GM18951 (cell line): ENCODE measurements at regions not wholly inside any gene's neighbourhood (a gene's known extent, or its start where the extent isn't known, plus 50 kb on each side); places are given as distances from the start of the nearest gene placed in this dataset.

Experiments
- POLR2A ChIP-seq: IDR thresholded peaks from 4 replicates; pipeline ENCODE4 v1.6.1; 2011; ENCODE audit warnings: mild to moderate bottlenecking; ENCODE audit not compliant: insufficient read length, insufficient read depth; ENCODE audit errors: extremely low read depth
- in situ Hi-C: fragments of 300-500 bp; cut with MboI; formaldehyde crosslinking; loops from one replicate; pipeline ENCODE4 v1.12.0; 2022; ENCODE audit warnings: low sequenced_read_pairs, mixed read lengths, inconsistent platforms; ENCODE audit not compliant: unreplicated experiment

GRCh38 chr11:42074306-42074705 lies 614.9 kb upstream of the LRRC4C start:
- no peak for TF ChIP-seq POLR2A
- in situ Hi-C loops, result no loop called here

DNA sequence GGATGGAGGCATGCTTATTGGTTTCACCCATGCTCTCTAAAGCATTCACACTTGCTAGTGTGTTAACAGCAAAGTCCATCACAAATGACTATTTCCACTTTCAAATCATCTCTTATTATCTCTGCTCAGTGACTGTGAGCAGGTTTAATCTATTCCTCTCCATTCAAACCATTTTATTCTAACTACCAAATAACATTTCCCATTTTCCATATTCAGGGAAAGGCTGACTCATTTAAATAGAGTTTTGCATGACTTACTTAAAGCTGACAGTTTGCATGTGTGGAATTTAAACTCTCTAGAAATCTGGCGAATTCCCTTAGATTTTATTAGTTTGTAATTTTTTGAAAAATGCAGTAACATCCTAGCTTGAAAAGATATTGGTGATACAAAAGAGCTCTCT lies 615.7 kb upstream of the LRRC4C start:
- no peak for TF ChIP-seq POLR2A
- in situ Hi-C loops, result no loop called here

- in situ Hi-C loops, result no loop called here
- TF ChIP-seq POLR2A, result no peak
Measured at GRCh38 chr11:42077794-42078193, 618.3 kb upstream of the LRRC4C start.

GRCh38 chr11:42085736-42086135 lies 626.3 kb upstream of the LRRC4C start:
- in situ Hi-C loops, result no loop called here
- TF ChIP-seq POLR2A, result no peak

DNA sequence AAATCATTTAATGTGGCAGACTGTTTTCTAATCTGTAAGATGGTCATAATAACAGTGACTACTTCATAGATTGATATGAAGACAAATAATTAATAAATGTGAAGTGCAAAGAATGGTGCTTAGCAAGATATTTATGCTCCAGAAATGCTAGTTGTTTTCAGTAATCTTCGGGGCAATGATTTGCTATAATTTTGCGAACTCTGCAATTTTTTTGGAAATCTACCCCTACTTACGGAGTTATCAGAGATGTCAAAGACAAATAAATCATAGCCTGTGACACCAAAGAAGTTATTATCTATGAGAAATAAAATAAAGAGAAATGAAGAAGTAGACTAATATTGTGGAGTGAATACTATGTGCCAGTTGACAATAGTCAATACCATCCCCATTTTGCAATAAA lies 634.1 kb upstream of the LRRC4C start:
- in situ Hi-C loops, result no loop called here
- TF ChIP-seq POLR2A, result no peak

GRCh38 chr11:42098075-42098474 lies 638.6 kb upstream of the LRRC4C start:
- in situ Hi-C loops, result no loop called here
- TF ChIP-seq POLR2A, result no peak

DNA sequence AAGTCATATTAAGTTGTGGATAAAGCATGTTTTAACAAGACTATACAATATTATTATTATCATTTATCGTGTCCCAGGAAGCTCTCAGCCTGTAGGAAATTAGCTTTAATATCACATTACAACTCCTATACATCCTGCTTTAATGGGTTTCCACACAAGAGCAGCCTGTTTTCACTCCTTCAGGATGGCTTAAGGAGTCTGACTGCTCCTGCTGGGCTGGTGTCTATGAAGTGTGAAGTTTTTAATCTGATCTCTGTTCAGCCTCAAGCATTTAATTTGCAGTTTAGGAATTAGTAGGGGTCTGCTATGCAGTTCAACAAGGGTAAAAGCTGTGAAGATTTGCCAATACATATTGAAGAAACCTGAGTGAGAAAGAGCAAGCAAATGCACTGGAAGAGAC lies 653.4 kb upstream of the LRRC4C start:
- in situ Hi-C loops, result no loop called here
- no peak for TF ChIP-seq POLR2A

DNA sequence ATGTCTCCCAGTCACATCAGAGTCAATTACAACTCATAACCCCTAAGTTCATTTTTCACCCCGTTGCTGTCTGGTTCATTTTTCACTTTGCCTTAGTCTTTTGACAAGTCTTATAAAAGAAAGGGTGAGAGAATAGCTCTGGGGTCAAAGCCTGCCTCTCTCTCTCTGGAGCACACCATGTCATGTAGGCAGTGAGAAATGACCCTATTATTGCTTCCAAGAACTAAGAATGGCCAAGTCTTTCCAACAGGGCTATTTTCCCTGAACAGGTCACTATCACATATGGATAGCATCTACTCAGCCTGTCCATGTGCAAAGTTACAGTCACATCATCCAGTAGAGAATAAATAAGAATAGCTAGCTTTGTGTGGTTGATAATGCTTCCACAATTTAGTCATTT lies 655.5 kb upstream of the LRRC4C start:
- in situ Hi-C loops, result no loop called here
- TF ChIP-seq POLR2A, result no peak

GRCh38 chr11:42138454-42138853 lies 679.0 kb upstream of the LRRC4C start:
- in situ Hi-C loops, result no loop called here
- no peak for TF ChIP-seq POLR2A

DNA sequence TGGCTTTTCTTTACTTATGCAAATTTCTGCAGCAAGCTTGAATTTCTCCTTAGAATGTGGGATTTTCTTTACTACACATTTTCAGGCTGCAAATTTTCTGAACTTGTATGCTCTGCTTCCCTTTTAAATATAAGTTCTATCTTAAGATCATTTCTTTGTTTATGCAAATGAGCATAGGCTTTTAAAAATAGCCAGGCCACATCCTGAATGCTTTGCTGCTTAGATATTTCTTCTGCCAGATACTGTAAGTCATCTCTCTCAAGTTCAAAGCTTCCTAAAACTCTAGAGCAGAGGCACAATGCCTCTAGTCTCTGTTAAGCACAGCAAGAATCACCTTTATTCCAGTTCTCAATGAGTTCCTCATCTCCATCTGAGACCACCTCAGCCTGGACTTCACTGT lies 685.9 kb upstream of the LRRC4C start:
- in situ Hi-C loops, result no loop called here
- TF ChIP-seq POLR2A, result no peak

- in situ Hi-C loops, result no loop called here
- no peak for TF ChIP-seq POLR2A
Measured at GRCh38 chr11:42161886-42162285, 702.4 kb upstream of the LRRC4C start.

DNA sequence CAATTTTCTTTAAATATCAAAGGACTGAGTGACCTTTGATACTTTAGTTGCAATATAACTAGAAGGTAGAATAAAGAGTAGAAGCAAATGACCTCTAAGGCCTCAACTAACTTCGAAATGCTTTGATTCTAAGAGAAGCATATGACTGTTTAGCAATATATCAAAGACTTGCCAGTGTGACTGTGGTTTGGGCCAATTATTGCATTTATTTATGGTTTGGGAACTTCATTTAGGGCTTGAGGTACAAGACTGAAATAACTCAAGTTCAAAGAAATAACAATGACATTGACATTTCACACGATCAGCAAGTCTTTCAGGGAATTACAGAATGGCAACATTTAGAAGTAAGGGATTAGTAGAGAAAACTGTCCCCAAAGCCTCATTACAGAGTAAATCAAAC lies 709.7 kb upstream of the LRRC4C start:
- TF ChIP-seq POLR2A, result no peak
- in situ Hi-C loops, result no loop called here

DNA sequence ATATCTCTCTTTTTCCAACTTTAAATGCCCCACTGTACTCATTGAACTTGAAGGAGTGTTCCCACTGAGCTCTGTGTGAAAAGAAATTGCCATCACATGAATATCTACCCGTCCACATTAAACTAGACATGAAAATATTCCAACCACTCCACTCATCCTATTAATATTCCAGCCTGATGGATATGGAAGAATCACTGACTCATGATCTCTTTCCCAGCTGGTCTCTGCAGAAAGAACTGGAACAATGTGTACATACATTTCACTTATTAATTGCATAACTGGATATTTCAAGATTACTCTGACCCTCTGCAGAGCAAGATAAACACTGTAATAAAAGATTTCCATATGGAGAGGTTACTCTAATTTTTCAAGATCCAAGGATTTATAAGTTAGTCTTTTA lies 711.1 kb upstream of the LRRC4C start:
- in situ Hi-C loops, result no loop called here
- no peak for TF ChIP-seq POLR2A

- in situ Hi-C loops, result no loop called here
- no peak for TF ChIP-seq POLR2A
Measured at GRCh38 chr11:42171046-42171445, 711.6 kb upstream of the LRRC4C start.

GRCh38 chr11:42172441-42172840 lies 713.0 kb upstream of the LRRC4C start:
- in situ Hi-C loops, result no loop called here
- no peak for TF ChIP-seq POLR2A

- in situ Hi-C loops, result no loop called here
Measured at GRCh38 chr11:42175203-42175602, 715.8 kb upstream of the LRRC4C start.

DNA sequence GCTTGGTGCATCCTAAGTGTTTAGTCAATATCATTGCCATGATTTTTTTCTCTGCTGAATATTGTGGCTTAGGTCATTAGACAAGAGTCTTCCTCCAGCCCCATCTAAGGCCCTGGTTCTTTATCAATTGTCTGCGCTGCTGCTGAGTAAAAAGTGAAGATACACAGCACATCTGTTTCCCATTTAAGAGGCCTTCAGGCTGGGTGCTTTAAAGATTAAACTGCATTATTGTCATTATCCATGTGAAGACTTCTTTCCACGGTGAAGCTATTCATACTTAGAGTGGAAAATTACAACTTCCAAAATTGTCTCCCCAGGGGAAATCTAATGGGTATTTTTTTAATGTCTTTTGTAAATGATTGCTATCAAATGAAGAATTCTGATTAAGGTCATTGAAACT lies 719.8 kb upstream of the LRRC4C start:
- TF ChIP-seq POLR2A, result no peak
- in situ Hi-C loops, result no loop called here

More at GRCh38 chr11:42175203-42175602, 715.8 kb upstream of the LRRC4C start:
- TF ChIP-seq POLR2A, result no peak
